Esophagus muscularis mucosa (tissue), 4 donors: ENCODE measurements at regions not wholly inside any gene's neighbourhood (a gene's known extent, or its start where the extent isn't known, plus 50 kb on each side); places are given as distances from the start of the nearest gene placed in this dataset.
"Not testable (repeated sequence)": the region's sequence is repeated elsewhere in the genome, so short reads cannot be mapped to it uniquely, and the experiment has no call there.

Experiments
- DNase-seq: peaks from one replicate; pipeline ENCODE4 v3.0.0-alpha.2; 2017; ENCODE audit errors: extremely low spot score
- H3K27ac ChIP-seq, 4 donors: fragments of 200-600 bp; sonication (generic); replicated peaks in 1 of 4; 1 replicate in 3 of 4; 2 replicates in 1 of 4; pipeline ENCODE4 v1.5.1; 2016 to 2019; ENCODE audit warnings: mild to moderate bottlenecking in 1 of 4
- H3K27me3 ChIP-seq, 4 donors: fragments of 200-600 bp; sonication (generic); one replicate each; pipeline versions ENCODE4 v1.5.1 to v1.6.0; 2016 to 2019
- H3K36me3 ChIP-seq, 4 donors: fragments of 200-600 bp; sonication (generic); one replicate each; pipeline ENCODE4 v1.5.1; 2016 to 2019
- H3K4me1 ChIP-seq, 4 donors: fragments of 200-600 bp; sonication (generic); one replicate each; pipeline ENCODE4 v1.5.1; 2016 to 2019
- H3K4me3 ChIP-seq, 4 donors: fragments of 200-600 bp; sonication (generic); 1 replicate in 2 of 4; 2 replicates in 2 of 4; pipeline ENCODE4 v1.5.1; 2016 to 2019; ENCODE audit warnings: mild to moderate bottlenecking in 4 of 4, moderate library complexity in 1 of 4
- H3K9me3 ChIP-seq, 4 donors: fragments of 200-600 bp; sonication (generic); 1 replicate in 3 of 4; 2 replicates in 1 of 4; pipeline ENCODE4 v1.5.1; 2016 to 2019
- CTCF ChIP-seq, 3 experiments: fragments of 200-600 bp in 2 of 3; fragments of 450-650 bp in 1 of 3; sonication (generic) in 2 of 3; IDR thresholded peaks; one replicate each; pipeline ENCODE4 v1.5.1; 2017 to 2019; ENCODE audit warnings: antibody characterized with exemption in 3 of 3, mild to moderate bottlenecking in 2 of 3, moderate library complexity in 1 of 3
- EP300 ChIP-seq: sonication (generic); formaldehyde crosslinking; IDR thresholded peaks from one replicate; pipeline ENCODE4 v1.6.1; 2017; ENCODE audit warnings: antibody characterized with exemption
- POLR2A ChIP-seq: fragments of 450-650 bp; IDR thresholded peaks from one replicate; pipeline ENCODE4 v1.6.1; 2017; ENCODE audit warnings: antibody characterized with exemption, moderate library complexity, mild to moderate bottlenecking, low read depth
- POLR2AphosphoS5 ChIP-seq, 2 donors: sonication (generic); formaldehyde crosslinking; IDR thresholded peaks; one replicate each; pipeline ENCODE4 v1.6.1; 2017; ENCODE audit warnings: antibody characterized with exemption in 2 of 2
- WGBS: methylation state at CpG from one replicate; pipeline ENCODE4 v1.1.5; 2018; 5-methylcytosine and 5-hydroxymethylcytosine counted together
- intact Hi-C: fragments of 100-400 bp; cut with DNase I; formaldehyde crosslinking; loops from one replicate; pipeline ENCODE4 v1.15.1; 2023

DNA sequence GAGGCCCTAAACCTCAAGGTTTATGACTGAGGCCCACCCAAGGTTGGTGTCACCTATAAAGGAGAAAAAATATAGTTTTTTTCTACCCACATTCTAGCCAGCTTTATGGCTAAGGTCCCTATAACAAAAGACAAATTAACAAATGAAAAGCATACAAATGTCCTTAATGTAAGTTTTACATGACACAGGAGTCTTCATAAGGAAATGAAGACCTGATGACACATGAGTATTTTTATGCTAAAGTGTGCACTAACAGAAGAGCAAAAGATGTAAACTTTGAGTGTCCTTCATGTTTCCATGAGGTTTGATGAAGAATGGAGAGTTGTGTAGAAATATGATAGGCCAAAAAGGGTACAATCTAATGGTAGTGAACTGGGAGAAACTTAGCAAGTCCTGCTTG, 114.7 kb upstream of the INTU start:
- Histone ChIP-seq H3K36me3 (no peaks in the 10 kb centered on the region), H3K9me3 (no peaks in the 10 kb centered on the region), H3K27me3 (no peaks in the 10 kb centered on the region), H3K27ac (no peak overlapping the region), H3K4me3 (no peak overlapping the region), H3K4me1 (peaks cover 0 to 7% (median 0%) of the 10 kb centered on the region in 4 donors)
- TF ChIP-seq POLR2A (no peak), POLR2AphosphoS5 (IDR thresholded peaks at IDR 0.05) (no peak), CTCF (IDR thresholded peaks at IDR 0.05) (no peak), EP300 (no peak)
- DNase-seq = no peak
- intact Hi-C loops = no loop called here

DNA sequence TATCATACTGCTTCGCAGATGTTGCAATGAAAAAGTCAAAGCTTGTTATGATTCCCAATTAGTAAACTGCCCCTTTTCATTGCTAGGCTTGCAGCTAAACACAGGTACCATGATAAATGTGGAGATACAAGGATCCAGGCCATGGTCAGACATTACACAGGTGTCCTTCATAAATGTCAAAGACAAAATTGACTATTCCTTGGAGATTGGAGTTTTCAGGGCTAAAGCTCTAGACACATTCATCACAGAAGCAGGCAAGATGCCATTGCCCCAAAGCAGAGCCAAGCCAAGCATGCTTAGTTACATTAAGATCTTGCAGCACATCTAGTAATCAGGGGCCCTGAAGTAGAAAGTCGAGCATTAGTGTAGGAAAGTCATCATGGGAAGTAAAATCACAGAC, 111.3 kb upstream of the INTU start:
- H3K4me3 ChIP-seq = no peak overlapping the region
- H3K36me3 ChIP-seq = no peaks in the 10 kb centered on the region
- H3K9me3 ChIP-seq = no peaks in the 10 kb centered on the region
- no peak overlapping the region for H3K27ac ChIP-seq
- WGBS = 55% methylated on average over 2 of the region's 2 CpGs
- no peaks in the 10 kb centered on the region for H3K27me3 ChIP-seq
- intact Hi-C loops = no loop called here
- DNase-seq = no peak
- TF ChIP-seq POLR2AphosphoS5 (IDR thresholded peaks at IDR 0.05) (no peak), EP300 (no peak), CTCF (IDR thresholded peaks at IDR 0.05) (no peak), POLR2A (no peak)
- H3K4me1 ChIP-seq = peaks cover 0 to 7% (median 0%) of the 10 kb centered on the region in 4 donors

- no peak for DNase-seq
- 93% methylated on average over 1 of the region's 1 CpG for WGBS
- no peaks in the 10 kb centered on the region for H3K9me3 ChIP-seq
- no peak for TF ChIP-seq CTCF (IDR thresholded peaks at IDR 0.05)
- no peak for TF ChIP-seq EP300
- TF ChIP-seq POLR2A = no peak
- no peak for TF ChIP-seq POLR2AphosphoS5 (IDR thresholded peaks at IDR 0.05)
- intact Hi-C loops = no loop called here
- H3K4me1 ChIP-seq = peaks cover 0 to 7% (median 5%) of the 10 kb centered on the region in 4 donors
- H3K4me3 ChIP-seq = no peak overlapping the region
- no peaks in the 10 kb centered on the region for H3K27me3 ChIP-seq
- H3K27ac ChIP-seq = no peak overlapping the region
- no peaks in the 10 kb centered on the region for H3K36me3 ChIP-seq
Measured at GRCh38 chr4:127523369-127523768, 109.4 kb upstream of the INTU start.

DNA sequence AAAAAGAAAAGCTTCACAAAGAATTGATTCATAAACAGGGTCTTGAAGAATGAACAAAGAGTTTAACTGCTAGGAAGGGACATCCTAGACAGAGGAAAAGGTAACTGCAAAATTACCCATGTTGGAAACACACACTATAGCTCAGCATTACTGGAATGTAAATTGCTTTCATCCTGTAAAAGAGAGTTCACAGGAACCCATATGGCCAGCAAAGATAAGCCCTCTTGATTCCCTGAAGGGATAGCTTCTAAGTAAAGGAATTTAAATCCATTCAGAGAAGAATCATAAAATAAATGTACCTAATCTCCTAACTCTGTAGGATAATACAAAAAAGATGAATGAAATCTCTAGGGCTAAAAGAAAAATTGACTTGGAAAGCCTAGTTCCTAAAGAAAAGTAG, 107.1 kb upstream of the INTU start:
- no peak for DNase-seq
- Histone ChIP-seq H3K4me1 (peaks cover 3 to 8% (median 6%) of the 10 kb centered on the region in 4 donors), H3K36me3 (no peaks in the 10 kb centered on the region), H3K9me3 (peaks cover 0 to 6% (median 0%) of the 10 kb centered on the region in 4 donors), H3K4me3 (no peak overlapping the region), H3K27me3 (no peaks in the 10 kb centered on the region), H3K27ac (no peak overlapping the region)
- intact Hi-C loops = no loop called here
- TF ChIP-seq POLR2A = no peak
- TF ChIP-seq POLR2AphosphoS5 (IDR thresholded peaks at IDR 0.05) = no peak

- no peak overlapping the region for H3K27ac ChIP-seq
- TF ChIP-seq EP300 = no peak
- no peak for TF ChIP-seq POLR2AphosphoS5 (IDR thresholded peaks at IDR 0.05)
- TF ChIP-seq POLR2A = no peak
- TF ChIP-seq CTCF (IDR thresholded peaks at IDR 0.05) = no peak
- H3K4me1 ChIP-seq = peaks cover 5 to 17% (median 9%) of the 10 kb centered on the region in 4 donors
- WGBS = 57% methylated on average over 1 of the region's 1 CpG
- no peaks in the 10 kb centered on the region for H3K36me3 ChIP-seq
- no peak for DNase-seq
- intact Hi-C loops = no loop called here
- H3K27me3 ChIP-seq = no peaks in the 10 kb centered on the region
- no peak overlapping the region for H3K4me3 ChIP-seq
- peaks cover 0 to 6% (median 0%) of the 10 kb centered on the region in 4 donors for H3K9me3 ChIP-seq
Measured at GRCh38 chr4:127528302-127528701, 104.5 kb upstream of the INTU start.

GRCh38 chr4:127529879-127530278, 102.9 kb upstream of the INTU start:
- H3K9me3 ChIP-seq, DNase-seq, intact Hi-C loops: not testable (repeated sequence)

More at GRCh38 chr4:127529879-127530278, 102.9 kb upstream of the INTU start:
- H3K4me3 ChIP-seq, H3K36me3 ChIP-seq, H3K27me3 ChIP-seq, H3K27ac ChIP-seq: not testable (repeated sequence)
- peaks cover 7 to 20% (median 9%) of the 10 kb centered on the region in 4 donors for H3K4me1 ChIP-seq
